Urinary bladder (tissue), 3 donors: ENCODE measurements at regions not wholly inside any gene's neighbourhood (a gene's known extent, or its start where the extent isn't known, plus 50 kb on each side); places are given as distances from the start of the nearest gene placed in this dataset.
"Not testable (repeated sequence)": the region's sequence is repeated elsewhere in the genome, so short reads cannot be mapped to it uniquely, and the experiment has no call there.

Experiments
- DNase-seq: peaks from one replicate; pipeline ENCODE4 v3.0.0-alpha.2; 2015; ENCODE audit errors: extremely low spot score
- H3K27ac ChIP-seq: one replicate; pipeline ENCODE4 v1.5.1; 2013; ENCODE audit warnings: low read depth, mild to moderate bottlenecking, moderate library complexity
- H3K36me3 ChIP-seq: one replicate; pipeline ENCODE4 v1.6.1; 2013; ENCODE audit warnings: mild to moderate bottlenecking, moderate library complexity; ENCODE audit not compliant: insufficient read depth
- H3K4me1 ChIP-seq: one replicate; pipeline ENCODE4 v1.6.1; 2013; ENCODE audit warnings: mild to moderate bottlenecking, moderate library complexity; ENCODE audit not compliant: insufficient read depth
- H3K4me3 ChIP-seq: one replicate; pipeline ENCODE4 v1.5.1; 2013; ENCODE audit warnings: low read depth, low read length
- WGBS: extraction: QIAGEN DNeasy Blood & Tissue Kit; methylation state at CpG from one replicate; pipeline ENCODE4 v1.1.7; 2013; 5-methylcytosine and 5-hydroxymethylcytosine counted together
- donor health status: healthy with polysubstance abuse.
- donor health status: healthy.

- Histone ChIP-seq H3K4me3 (no peak overlapping the region), H3K36me3 (no peaks in the 10 kb centered on the region), H3K4me1 (no peaks in the 10 kb centered on the region), H3K27ac (no peak overlapping the region)
- WGBS: 89% methylated on average over 4 of the region's 4 CpGs
- no peak for DNase-seq
Measured at GRCh38 chr1:194786027-194786426, 1599.6 kb upstream of the B3GALT2 start.

GRCh38 chr1:194776657-194777056 lies 1590.2 kb upstream of the B3GALT2 start:
- DNase-seq: no peak

DNA sequence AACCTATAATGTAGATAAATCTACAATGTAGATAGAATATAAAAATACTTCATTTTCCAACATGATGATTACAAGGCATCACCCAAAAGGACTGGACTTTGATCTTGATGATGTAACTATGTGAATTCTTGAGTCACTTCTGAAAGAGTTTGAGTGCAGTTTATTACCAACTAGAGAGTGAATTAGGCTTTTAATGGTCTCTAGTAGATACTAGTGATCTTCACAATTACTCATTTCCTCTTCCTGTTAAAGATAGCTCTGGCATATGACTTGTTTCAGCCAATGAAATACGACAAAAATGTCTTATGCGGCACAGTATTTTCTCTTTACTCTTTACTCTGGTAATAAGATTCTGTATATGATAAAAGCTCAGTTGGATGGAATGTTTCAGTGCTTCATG lies 1588.1 kb upstream of the B3GALT2 start:
- 95% methylated on average over 2 of the region's 2 CpGs for WGBS
- Histone ChIP-seq H3K4me1 (no peaks in the 10 kb centered on the region), H3K36me3 (no peaks in the 10 kb centered on the region)

More at GRCh38 chr1:194776657-194777056, 1590.2 kb upstream of the B3GALT2 start:
- 93% methylated on average over 3 of the region's 3 CpGs for WGBS
- no peaks in the 10 kb centered on the region for H3K36me3 ChIP-seq
- no peak overlapping the region for H3K27ac ChIP-seq
- H3K4me1 ChIP-seq: no peaks in the 10 kb centered on the region
- H3K4me3 ChIP-seq: no peak overlapping the region

GRCh38 chr1:194755241-194755994 lies 1569.0 kb upstream of the B3GALT2 start:
- DNase-seq: no peak
- Histone ChIP-seq H3K27ac (no peak overlapping the region), H3K4me1 (no peaks in the 10 kb centered on the region), H3K36me3 (no peaks in the 10 kb centered on the region), H3K4me3 (no peak overlapping the region)
- WGBS: 54% methylated on average over 3 of the region's 3 CpGs

More for the DNA sequence above, 1588.1 kb upstream of the B3GALT2 start:
- H3K4me3 ChIP-seq: no peak overlapping the region
- DNase-seq: no peak
- H3K27ac ChIP-seq: no peak overlapping the region

DNA sequence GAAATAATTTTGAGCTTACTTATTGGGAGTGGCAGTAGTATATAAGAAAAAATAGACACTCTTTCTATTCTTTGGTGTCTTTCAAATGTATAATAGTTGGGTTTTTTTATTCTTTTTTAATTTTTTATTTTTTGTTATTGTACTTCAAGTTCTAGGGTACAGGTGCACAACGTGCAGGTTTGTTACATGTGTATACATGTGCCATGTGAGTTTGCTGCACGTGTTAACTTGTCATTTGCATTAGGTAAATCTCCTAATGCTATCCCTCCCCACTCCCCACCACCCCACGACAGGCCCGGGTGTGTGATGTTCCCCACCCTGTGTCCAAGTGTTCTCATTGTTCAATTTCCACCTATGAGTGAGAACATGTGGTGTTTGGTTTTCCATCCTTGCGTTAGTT lies 1552.4 kb upstream of the B3GALT2 start:
- WGBS: 87% methylated on average over 5 of the region's 5 CpGs
- not testable (repeated sequence) for H3K4me3 ChIP-seq, H3K27ac ChIP-seq, H3K4me1 ChIP-seq, DNase-seq, H3K36me3 ChIP-seq

DNA sequence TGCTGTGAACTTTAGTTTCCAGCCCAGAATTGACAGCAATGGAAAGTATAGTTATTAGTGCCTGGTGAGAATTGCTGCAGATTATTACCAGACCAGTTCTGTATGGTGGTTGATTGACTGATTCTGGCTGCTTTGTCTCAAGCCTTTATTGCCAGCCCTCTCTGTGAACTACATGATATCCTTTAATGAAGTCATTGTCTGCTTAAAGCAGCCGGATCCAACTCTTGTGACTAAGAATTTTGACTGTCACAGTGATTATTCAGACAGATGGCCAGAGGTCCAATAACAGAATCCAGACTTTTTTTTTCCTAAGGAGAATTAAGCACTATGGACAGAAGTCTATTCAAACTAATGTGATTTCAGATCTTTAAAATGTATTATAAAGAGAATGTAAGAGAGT lies 1548.6 kb upstream of the B3GALT2 start:
- 69% methylated on average over 1 of the region's 1 CpG for WGBS
- Histone ChIP-seq H3K4me1 (no peaks in the 10 kb centered on the region), H3K4me3 (no peak overlapping the region), H3K36me3 (no peaks in the 10 kb centered on the region), H3K27ac (no peak overlapping the region)
- DNase-seq: no peak

GRCh38 chr1:194731025-194731424 lies 1544.6 kb upstream of the B3GALT2 start:
- no peak for DNase-seq
- Histone ChIP-seq H3K36me3 (no peaks in the 10 kb centered on the region), H3K4me3 (no peak overlapping the region), H3K4me1 (no peaks in the 10 kb centered on the region), H3K27ac (no peak overlapping the region)

DNA sequence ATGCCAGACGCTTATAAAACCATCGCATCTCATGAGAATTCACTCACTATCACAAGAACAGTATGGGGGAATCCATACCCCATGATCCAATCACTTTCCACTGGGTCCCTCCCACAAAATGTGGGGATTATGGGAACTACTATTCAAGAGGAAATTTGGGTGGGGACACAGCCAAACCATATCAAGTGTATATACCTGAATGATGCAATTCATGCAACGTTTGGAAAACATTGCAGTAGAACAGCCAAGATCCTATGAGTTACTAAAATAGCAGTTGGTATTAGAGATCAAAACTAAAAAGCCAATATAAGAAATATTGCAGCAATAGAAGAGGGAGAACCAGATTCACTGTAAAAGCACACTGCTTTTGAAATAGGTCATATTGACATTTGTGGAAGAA lies 1543.9 kb upstream of the B3GALT2 start:
- Histone ChIP-seq H3K36me3 (no peaks in the 10 kb centered on the region), H3K4me1 (no peaks in the 10 kb centered on the region), H3K27ac (no peak overlapping the region), H3K4me3 (no peak overlapping the region)
- WGBS: 74% methylated on average over 3 of the region's 3 CpGs
- DNase-seq: no peak

DNA sequence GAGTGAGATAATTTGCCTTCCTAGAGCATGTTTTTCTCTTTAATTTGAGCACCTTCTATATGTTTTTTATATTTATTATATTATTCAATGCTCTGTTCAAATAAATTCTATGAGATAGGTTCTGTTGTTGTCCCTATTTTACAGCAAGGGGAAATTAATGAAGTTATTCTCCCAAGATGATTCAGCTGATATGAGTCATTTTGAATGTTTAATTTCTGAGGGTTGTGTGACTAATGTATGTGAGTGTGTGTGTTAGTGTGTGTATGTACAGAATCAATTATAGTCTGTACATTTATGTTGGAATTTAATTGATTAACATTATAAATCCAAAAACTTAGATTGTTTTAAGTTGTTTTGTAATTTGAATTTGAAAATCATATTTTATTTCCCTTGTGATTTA lies 1536.7 kb upstream of the B3GALT2 start:
- Histone ChIP-seq H3K4me3 (no peak overlapping the region), H3K4me1 (no peaks in the 10 kb centered on the region), H3K27ac (no peak overlapping the region), H3K36me3 (no peaks in the 10 kb centered on the region)
- no peak for DNase-seq

- Histone ChIP-seq H3K36me3 (no peaks in the 10 kb centered on the region), H3K4me1 (no peaks in the 10 kb centered on the region), H3K27ac (no peak overlapping the region), H3K4me3 (no peak overlapping the region)
- no peak for DNase-seq
- WGBS: 33% methylated on average over 1 of the region's 1 CpG
Measured at GRCh38 chr1:194717941-194718340, 1531.5 kb upstream of the B3GALT2 start.

DNA sequence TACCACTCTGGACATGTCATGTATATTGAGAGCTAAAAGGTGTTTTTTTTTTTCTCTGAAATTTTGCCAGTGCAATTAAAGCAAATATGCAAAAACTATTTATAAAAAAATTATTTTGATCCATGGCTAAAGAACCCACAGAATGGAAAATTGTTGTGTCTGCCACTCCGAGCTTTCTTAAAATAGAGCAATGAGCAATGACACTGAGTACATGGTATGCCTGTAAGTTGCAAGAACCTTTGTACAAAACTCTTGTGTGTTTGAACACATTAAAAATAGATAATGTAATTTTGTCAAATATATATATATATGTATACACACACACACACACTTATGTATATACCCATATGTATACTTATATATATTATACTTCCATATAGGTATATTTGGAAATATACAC lies 1530.9 kb upstream of the B3GALT2 start:
- Histone ChIP-seq H3K4me3 (no peak overlapping the region), H3K27ac (no peak overlapping the region), H3K36me3 (no peaks in the 10 kb centered on the region), H3K4me1 (no peaks in the 10 kb centered on the region)
- DNase-seq: no peak
- WGBS: 80% methylated on average over 1 of the region's 1 CpG

DNA sequence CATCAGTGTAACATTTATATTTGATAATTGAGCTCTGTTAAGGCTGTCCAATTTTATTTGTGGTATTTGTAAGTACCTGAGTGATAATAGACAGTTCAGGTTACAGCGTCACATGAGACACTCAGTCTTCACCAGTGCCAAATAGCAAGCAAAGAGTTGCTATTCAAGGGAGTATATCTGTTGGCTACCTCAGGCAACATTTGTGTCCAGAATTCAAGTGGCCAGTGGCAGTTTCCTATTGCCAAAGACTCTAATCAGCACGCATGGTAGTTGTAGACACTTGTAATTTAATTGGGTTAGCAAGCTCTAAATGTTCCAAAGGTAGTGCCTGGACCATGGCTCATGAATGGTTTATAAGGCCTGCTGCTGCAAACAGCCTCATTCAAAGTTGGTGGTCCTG lies 1524.3 kb upstream of the B3GALT2 start:
- no peak overlapping the region for H3K27ac ChIP-seq
- no peak for DNase-seq
- 93% methylated on average over 2 of the region's 2 CpGs for WGBS
- H3K4me3 ChIP-seq: no peak overlapping the region
- no peaks in the 10 kb centered on the region for H3K36me3 ChIP-seq
- no peaks in the 10 kb centered on the region for H3K4me1 ChIP-seq

DNA sequence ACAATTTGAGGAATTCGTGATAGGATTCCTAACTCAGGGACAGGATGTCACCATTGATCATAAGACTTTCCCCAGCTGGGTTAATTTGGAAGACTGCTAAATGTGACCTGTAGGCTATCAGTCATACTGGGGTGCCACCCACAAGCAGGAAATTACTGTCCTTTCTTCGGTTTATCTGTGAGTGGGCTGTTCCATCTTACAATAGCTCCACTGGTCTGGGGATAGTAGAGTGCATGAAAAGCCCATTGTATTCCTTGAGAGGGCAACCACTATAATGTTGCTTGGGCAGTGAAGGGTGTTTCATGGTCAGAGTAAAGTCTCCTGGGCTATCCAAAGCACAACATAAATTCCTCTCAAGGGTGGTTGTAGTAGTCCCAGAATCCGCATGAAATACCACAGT lies 1523.0 kb upstream of the B3GALT2 start:
- no peak for DNase-seq
- H3K4me1 ChIP-seq: no peaks in the 10 kb centered on the region
- H3K4me3 ChIP-seq: no peak overlapping the region
- 86% methylated on average over 3 of the region's 3 CpGs for WGBS
- H3K36me3 ChIP-seq: no peaks in the 10 kb centered on the region
- no peak overlapping the region for H3K27ac ChIP-seq

GRCh38 chr1:194707074-194707473 lies 1520.7 kb upstream of the B3GALT2 start:
- no peak overlapping the region for H3K4me3 ChIP-seq
- 93% methylated on average over 6 of the region's 6 CpGs for WGBS
- DNase-seq: no peak

More at GRCh38 chr1:194707074-194707473, 1520.7 kb upstream of the B3GALT2 start:
- Histone ChIP-seq H3K4me1 (no peaks in the 10 kb centered on the region), H3K27ac (no peak overlapping the region), H3K36me3 (no peaks in the 10 kb centered on the region)
